Glutamatergic neuron (in vitro differentiated cells): ENCODE measurements at regions not wholly inside any gene's neighbourhood (a gene's known extent, or its start where the extent isn't known, plus 50 kb on each side); places are given as distances from the start of the nearest gene placed in this dataset.

Experiments used
- DNase-seq: peaks from one replicate; pipeline ENCODE4 v3.0.0; 2022
- H3K27ac Mint-ChIP-seq: one replicate; pipeline ENCODE4 v1.8.0; 2020; ENCODE audit warnings: mild to moderate bottlenecking, mixed read lengths, inconsistent platforms; ENCODE audit not compliant: unreplicated experiment
- H3K27me3 Mint-ChIP-seq: one replicate; pipeline ENCODE4 v1.8.0; 2020; ENCODE audit warnings: mild to moderate bottlenecking, moderate library complexity, mixed read lengths, inconsistent platforms; ENCODE audit not compliant: unreplicated experiment
- H3K36me3 Mint-ChIP-seq: one replicate; pipeline ENCODE4 v1.8.0; 2020; ENCODE audit warnings: mild to moderate bottlenecking, mixed read lengths, inconsistent platforms; ENCODE audit not compliant: unreplicated experiment
- H3K4me1 Mint-ChIP-seq: one replicate; pipeline ENCODE4 v1.8.0; 2020; ENCODE audit warnings: mild to moderate bottlenecking, low read depth, mixed read lengths, inconsistent platforms; ENCODE audit not compliant: unreplicated experiment
- H3K4me3 Mint-ChIP-seq: one replicate; pipeline ENCODE4 v1.8.0; 2020; ENCODE audit warnings: mild to moderate bottlenecking, mixed read lengths, inconsistent platforms; ENCODE audit not compliant: unreplicated experiment
- H3K9me3 Mint-ChIP-seq: one replicate; pipeline ENCODE4 v1.8.0; 2020; ENCODE audit warnings: mild to moderate bottlenecking, moderate library complexity, mixed read lengths, inconsistent platforms; ENCODE audit not compliant: unreplicated experiment
- CTCF ChIP-seq: fragments of 200-600 bp; sonication (generic); IDR thresholded peaks from one replicate; pipeline ENCODE4 v1.5.0; 2021; ENCODE audit not compliant: partially characterized antibody, unreplicated experiment

- Mint-ChIP-seq H3K4me3 (no peak overlapping the region), H3K36me3 (no peaks in the 10 kb centered on the region), H3K27me3 (no peaks in the 10 kb centered on the region), H3K27ac (no peak overlapping the region), H3K9me3 (no peaks in the 10 kb centered on the region), H3K4me1 (no peaks in the 10 kb centered on the region)
- DNase-seq = no peak
- no peak for TF ChIP-seq CTCF
Observed at GRCh38 chrX:45756557-45756956, 555.9 kb upstream of the DIPK2B start.

GRCh38 chrX:45755703-45756102 is 555.0 kb upstream of the DIPK2B start:
- Mint-ChIP-seq H3K27ac (no peak overlapping the region), H3K36me3 (no peaks in the 10 kb centered on the region), H3K9me3 (no peaks in the 10 kb centered on the region), H3K4me3 (no peak overlapping the region), H3K4me1 (no peaks in the 10 kb centered on the region), H3K27me3 (no peaks in the 10 kb centered on the region)
- DNase-seq = no peak
- TF ChIP-seq CTCF = no peak

- no peaks in the 10 kb centered on the region for H3K9me3 Mint-ChIP-seq
- H3K4me3 Mint-ChIP-seq = no peak overlapping the region
- peaks cover 3% of the 10 kb centered on the region for H3K27me3 Mint-ChIP-seq
- H3K4me1 Mint-ChIP-seq = no peaks in the 10 kb centered on the region
- no peak for TF ChIP-seq CTCF
- no peak for DNase-seq
- H3K27ac Mint-ChIP-seq = no peak overlapping the region
- H3K36me3 Mint-ChIP-seq = no peaks in the 10 kb centered on the region
Observed at GRCh38 chrX:45751156-45751555, 550.5 kb upstream of the DIPK2B start.

- Mint-ChIP-seq H3K4me1 (no peaks in the 10 kb centered on the region), H3K27ac (no peak overlapping the region), H3K4me3 (no peak overlapping the region), H3K27me3 (peaks cover 3% of the 10 kb centered on the region), H3K36me3 (no peaks in the 10 kb centered on the region), H3K9me3 (no peaks in the 10 kb centered on the region)
- no peak for TF ChIP-seq CTCF
- DNase-seq = no peak
Observed at GRCh38 chrX:45750639-45751038, 550.0 kb upstream of the DIPK2B start.

GRCh38 chrX:45749375-45749774 is 548.7 kb upstream of the DIPK2B start:
- TF ChIP-seq CTCF = no peak
- no peak for DNase-seq
- H3K4me1 Mint-ChIP-seq = no peaks in the 10 kb centered on the region
- peaks cover 3% of the 10 kb centered on the region for H3K27me3 Mint-ChIP-seq
- no peak overlapping the region for H3K4me3 Mint-ChIP-seq
- H3K27ac Mint-ChIP-seq = no peak overlapping the region
- H3K36me3 Mint-ChIP-seq = no peaks in the 10 kb centered on the region
- no peaks in the 10 kb centered on the region for H3K9me3 Mint-ChIP-seq
